Posterior vena cava (tissue), 2 donors: ENCODE measurements at regions not wholly inside any gene's neighbourhood (a gene's known extent, or its start where the extent isn't known, plus 50 kb on each side); places are given as distances from the start of the nearest gene placed in this dataset.

Experiments
- DNase-seq: peaks from one replicate; pipeline ENCODE4 v3.0.0-alpha.2; 2020; ENCODE audit warnings: low spot score
- intact Hi-C, 2 donors: fragments of 100-400 bp; cut with DNase I; formaldehyde crosslinking; loops; one replicate each; pipeline versions ENCODE4 v1.14.1 to v1.14.2; 2022 to 2023
- donor health status: DM: yes; HTN: yes; CAD: no.
- donor health status: DM: yes; HTN: yes; CAD: no.

DNA sequence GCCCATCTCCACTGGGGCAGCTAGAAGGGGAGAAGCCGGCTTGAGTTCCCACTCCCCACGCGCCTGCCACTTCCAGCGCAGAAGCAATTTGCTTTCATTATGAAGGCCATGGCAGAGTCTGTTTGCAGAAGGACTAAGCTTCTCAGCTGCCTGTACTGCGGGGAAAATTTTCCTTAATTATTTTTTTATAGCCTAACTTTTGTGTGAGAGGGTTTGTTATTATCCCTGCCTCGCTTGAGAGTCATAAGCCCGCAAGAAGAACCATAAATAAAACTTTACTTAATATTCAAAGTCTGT is 56.0 kb upstream of the DLK1 start:
- no peak for DNase-seq
- intact Hi-C loops: no loop called here

DNA sequence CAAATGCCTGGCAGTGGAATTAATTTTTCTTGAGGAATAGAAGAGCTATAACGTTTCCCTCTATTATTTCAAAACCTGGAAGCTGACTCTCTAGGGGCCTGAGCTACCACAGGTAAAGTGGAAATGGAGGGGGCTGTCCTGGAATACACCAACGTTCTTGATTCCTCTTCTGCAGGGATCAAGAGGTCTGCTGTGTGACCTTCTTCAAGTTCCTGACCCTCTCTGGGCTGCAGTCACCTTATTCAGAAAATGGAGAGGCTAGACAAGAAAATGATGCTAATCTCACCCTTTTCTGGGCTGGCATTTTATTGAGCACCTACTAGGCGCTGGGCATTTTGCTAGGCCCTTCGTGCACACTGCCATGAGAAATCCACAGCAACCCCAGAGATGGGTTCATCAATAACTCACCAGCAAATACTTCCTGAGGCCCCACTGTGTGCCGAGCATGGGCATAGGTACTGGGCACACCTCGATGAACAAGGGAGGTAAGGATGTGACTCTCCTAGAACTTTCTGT is 55.2 kb upstream of the DLK1 start:
- intact Hi-C loops: no loop called here
- no peak for DNase-seq

DNA sequence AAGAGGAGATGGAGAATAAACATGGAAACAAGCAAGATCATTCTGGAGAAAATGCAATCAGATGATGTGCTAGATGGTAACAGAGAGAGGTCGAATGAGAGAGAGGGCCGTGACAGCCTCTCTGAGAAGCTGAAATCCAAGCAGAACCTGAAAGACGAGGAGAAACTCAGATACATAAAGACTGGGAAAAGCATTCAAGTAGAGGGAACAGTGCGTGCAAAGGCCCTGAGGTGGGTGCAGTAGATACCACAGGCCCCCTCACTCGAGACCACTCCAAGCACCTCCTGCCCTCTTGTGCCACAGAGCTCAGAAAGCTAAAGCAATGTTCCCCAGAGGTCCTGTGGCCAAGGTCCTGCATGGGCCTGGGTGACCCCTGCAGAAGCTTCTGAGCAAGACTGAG is 54.8 kb upstream of the DLK1 start:
- DNase-seq: no peak
- intact Hi-C loops: no loop called here

- intact Hi-C loops: no loop called here
- DNase-seq: no peak
Observed at GRCh38 chr14:100673085-100673806, 53.4 kb upstream of the DLK1 start.

DNA sequence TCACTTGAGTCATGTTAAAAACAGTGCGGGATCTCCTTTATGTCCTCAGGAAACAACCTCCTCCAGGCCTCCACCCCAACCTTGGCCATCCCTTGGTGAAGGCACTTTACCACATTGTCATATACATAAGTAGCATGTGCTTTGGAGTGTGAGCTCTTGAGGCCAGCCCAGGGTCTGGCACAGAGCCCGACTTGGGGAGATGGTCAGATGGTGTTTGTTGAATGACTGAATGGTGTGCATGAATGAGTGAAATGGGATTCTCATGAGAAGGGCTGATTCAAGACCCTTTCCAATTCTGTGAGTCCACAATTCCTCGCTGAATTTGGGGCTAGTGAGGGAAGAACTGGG is 52.9 kb upstream of the DLK1 start:
- DNase-seq: no peak
- intact Hi-C loops: no loop called here

- intact Hi-C loops: no loop called here
- DNase-seq: no peak
Observed at GRCh38 chr14:100674428-100674827, 52.3 kb upstream of the DLK1 start.

DNA sequence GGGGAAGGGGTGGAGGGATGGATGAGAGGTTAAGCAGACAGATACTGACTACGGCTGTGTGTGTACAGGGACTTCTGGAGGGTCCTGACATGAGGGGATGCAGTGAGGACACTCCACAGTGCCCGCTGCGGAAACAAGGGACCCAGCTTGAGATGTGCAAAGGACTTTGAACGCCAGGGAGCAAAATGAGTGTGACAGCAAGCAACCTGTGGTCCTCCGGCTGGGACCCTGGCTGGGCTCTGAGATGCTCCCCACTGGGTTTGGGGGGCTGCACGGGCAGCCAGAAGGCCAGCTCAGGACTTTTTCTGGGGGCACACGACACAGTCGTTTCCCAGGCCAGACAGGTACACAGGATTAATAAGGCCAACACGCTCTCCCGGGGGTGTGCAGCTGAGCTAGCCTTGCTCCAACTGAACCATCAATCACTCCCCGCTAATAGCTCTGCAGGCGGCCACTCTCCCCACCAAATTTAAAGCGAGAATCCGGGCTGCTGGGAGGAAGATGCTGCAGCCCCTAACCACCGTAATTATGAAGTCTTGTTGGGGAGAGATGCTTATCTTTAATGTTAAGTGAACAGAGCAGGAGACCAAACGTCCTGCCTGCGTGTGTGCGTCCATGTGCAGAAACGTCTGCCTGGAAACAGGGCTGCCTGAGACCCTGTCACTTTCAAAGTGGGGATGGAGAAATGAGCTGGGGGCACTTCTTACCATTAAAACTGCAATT is 51.6 kb upstream of the DLK1 start:
- intact Hi-C loops: no loop called here
- DNase-seq: no peak

DNA sequence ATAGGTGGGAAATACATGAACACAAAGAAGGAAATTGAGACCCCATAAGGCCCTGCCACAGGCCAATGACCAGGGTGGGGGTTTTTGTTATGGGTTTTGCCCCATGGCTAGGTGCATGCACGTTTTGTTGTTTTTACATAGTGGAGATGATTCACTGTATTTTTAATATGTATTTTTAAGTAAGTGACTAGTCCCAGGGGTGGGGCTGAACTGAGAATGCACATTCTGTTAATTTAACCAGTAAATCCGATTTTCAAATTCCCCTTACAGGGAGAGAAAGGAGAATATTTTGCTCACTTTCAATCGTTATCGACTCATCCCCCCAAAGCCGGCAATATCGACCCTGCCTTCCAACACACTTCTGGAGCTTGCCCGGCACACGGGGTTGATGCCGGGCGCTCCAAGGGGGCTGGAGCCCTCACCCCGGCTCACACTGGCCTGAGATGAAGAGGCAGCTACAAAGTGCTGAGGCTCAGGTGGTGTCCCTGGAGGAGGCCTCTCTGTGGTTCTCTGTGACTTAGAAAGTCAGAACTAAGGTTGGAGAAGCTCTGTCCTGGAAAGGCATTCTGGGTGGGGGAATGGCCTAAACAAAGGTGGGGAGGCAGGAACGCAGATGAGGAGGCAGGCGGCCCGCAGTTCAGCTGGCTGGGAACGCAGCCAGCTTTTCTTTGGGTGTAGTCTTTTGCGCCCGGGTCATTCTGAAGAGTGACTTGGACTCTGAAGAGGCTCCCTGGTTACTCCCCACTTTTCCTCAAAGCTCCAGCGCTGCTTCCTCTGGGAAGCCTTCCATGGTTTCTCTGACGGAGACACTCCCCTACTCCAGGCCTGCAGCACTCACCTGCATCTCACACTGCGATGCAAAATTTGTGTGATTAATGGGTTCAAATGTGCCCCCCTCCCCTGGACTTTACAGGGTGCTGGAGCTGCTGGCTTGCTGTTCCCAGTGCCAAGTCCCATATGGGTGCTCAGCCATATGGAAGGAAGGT is 50.7 kb upstream of the DLK1 start:
- intact Hi-C loops: no loop called here
- no peak for DNase-seq
